Neural crest cell (in vitro differentiated cells): ENCODE measurements at regions not wholly inside any gene's neighbourhood (a gene's known extent, or its start where the extent isn't known, plus 50 kb on each side); places are given as distances from the start of the nearest gene placed in this dataset.
"Not testable (repeated sequence)": the region's sequence is repeated elsewhere in the genome, so short reads cannot be mapped to it uniquely, and the experiment has no call there.

Experiments used
- DNase-seq: peaks from one replicate; pipeline ENCODE4 v3.0.0; 2021; ENCODE audit warnings: low read depth, mixed read lengths, low spot score
- H3K27ac Mint-ChIP-seq: one replicate; pipeline ENCODE4 v1.8.0; 2021; ENCODE audit warnings: mild to moderate bottlenecking, mixed read lengths; ENCODE audit not compliant: unreplicated experiment
- H3K27me3 Mint-ChIP-seq: 2 replicates; pipeline ENCODE4 v1.8.0; 2021; ENCODE audit warnings: low read depth, mild to moderate bottlenecking, mixed read lengths
- H3K36me3 Mint-ChIP-seq: 2 replicates; pipeline ENCODE4 v1.8.0; 2021; ENCODE audit warnings: low read depth, mild to moderate bottlenecking, mixed read lengths
- H3K4me1 Mint-ChIP-seq: 2 replicates; pipeline ENCODE4 v1.8.0; 2021; ENCODE audit warnings: mixed read lengths
- H3K4me3 Mint-ChIP-seq: one replicate; pipeline ENCODE4 v1.8.0; 2021; ENCODE audit warnings: mild to moderate bottlenecking, mixed read lengths
- H3K9me3 Mint-ChIP-seq: 2 replicates; pipeline ENCODE4 v1.8.0; 2021; ENCODE audit warnings: mixed read lengths
- TF ChIP-seq, protein P1 (sequence below): fragments of 200-600 bp; sonication (generic); conservative IDR thresholded peaks from 2 replicates; pipeline ENCODE4 v1.5.0; 2021; ENCODE audit warnings: antibody characterized with exemption, mild to moderate bottlenecking

DNA sequence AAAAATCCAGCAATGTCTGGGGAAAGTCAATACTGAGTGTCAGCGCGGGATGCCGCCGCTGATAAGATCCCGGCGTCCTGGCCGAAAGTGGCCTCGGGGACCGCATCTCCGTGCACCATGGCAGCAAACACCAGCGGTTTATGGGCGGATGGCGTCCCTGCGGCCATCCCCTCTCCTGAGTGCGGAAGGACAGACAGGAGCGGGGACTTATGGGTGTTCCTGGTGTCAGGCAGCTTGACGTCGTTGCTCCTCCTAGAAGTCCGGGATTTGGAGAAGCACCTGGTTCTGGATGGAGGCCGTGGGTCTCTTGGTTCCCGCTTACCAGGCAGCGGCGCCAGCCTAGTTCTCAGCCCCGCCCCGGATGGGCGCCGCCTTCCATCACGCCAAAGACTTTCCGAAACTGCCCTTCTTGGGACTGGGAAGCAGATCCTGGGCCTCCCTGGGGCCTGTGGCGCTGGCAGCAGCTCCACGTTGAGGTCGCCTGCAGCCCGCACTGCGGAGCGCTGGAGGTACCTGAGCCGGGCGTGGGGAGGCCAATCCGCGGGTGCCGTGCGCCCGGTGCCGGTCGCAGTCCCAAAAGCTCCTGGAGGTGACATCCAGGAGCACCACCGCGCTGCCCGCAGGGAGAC is 119.1 kb downstream of the CCDC74A start:
- H3K4me1 Mint-ChIP-seq = peaks cover 7% of the 10 kb centered on the region
- no peaks in the 10 kb centered on the region for H3K36me3 Mint-ChIP-seq
- no peak overlapping the region for H3K4me3 Mint-ChIP-seq
- TF ChIP-seq, protein P1, sequence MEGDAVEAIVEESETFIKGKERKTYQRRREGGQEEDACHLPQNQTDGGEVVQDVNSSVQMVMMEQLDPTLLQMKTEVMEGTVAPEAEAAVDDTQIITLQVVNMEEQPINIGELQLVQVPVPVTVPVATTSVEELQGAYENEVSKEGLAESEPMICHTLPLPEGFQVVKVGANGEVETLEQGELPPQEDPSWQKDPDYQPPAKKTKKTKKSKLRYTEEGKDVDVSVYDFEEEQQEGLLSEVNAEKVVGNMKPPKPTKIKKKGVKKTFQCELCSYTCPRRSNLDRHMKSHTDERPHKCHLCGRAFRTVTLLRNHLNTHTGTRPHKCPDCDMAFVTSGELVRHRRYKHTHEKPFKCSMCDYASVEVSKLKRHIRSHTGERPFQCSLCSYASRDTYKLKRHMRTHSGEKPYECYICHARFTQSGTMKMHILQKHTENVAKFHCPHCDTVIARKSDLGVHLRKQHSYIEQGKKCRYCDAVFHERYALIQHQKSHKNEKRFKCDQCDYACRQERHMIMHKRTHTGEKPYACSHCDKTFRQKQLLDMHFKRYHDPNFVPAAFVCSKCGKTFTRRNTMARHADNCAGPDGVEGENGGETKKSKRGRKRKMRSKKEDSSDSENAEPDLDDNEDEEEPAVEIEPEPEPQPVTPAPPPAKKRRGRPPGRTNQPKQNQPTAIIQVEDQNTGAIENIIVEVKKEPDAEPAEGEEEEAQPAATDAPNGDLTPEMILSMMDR = no peak
- H3K27me3 Mint-ChIP-seq = peaks cover 13% of the 10 kb centered on the region
- peaks cover 4% of the 10 kb centered on the region for H3K9me3 Mint-ChIP-seq
- DNase-seq = no peak
- H3K27ac Mint-ChIP-seq = no peak overlapping the region

DNA sequence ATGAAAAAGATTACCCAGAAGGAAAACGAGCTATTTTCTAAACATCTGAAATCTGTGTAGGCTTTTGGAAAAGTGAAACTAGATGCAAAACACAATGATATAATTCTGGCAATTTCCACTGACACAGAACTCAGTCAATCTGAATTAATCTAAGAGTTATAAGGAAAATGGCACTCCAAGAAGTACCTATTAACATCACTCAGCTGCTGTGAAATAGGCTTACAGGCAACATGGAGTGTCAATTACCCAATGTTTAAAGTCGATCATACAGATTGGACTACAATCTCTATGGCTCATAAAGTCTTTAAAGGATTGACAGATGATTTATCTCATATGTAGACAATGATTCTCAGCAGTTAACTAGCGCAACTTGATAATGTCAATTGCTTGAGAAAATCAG is 120.9 kb downstream of the CCDC74A start:
- not testable (repeated sequence) for H3K9me3 Mint-ChIP-seq, H3K27ac Mint-ChIP-seq, H3K36me3 Mint-ChIP-seq, H3K4me1 Mint-ChIP-seq, H3K4me3 Mint-ChIP-seq, DNase-seq
- peaks cover 14% of the 10 kb centered on the region for H3K27me3 Mint-ChIP-seq

DNA sequence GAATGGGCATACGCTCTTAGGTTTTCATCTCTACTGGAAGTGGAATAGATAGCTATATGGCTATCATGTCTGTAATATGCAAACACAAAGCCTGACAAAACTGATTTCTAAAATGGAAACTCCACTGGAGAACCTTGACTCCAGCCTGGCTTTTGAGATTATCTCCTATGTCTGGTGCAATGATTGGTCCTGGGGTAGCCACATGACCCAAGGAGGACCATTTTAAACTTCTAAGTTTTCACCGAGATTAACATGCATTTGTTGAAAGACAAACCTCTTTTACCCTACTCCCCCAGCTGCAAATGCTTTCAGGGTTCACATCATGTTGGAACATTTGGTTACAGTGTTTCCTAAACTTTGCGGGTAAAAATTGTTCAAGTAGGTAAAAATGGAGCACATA is 124.6 kb downstream of the CCDC74A start:
- not testable (repeated sequence) for H3K4me1 Mint-ChIP-seq, H3K27ac Mint-ChIP-seq, H3K36me3 Mint-ChIP-seq, DNase-seq, H3K9me3 Mint-ChIP-seq, H3K4me3 Mint-ChIP-seq
- peaks cover 24% of the 10 kb centered on the region for H3K27me3 Mint-ChIP-seq

DNA sequence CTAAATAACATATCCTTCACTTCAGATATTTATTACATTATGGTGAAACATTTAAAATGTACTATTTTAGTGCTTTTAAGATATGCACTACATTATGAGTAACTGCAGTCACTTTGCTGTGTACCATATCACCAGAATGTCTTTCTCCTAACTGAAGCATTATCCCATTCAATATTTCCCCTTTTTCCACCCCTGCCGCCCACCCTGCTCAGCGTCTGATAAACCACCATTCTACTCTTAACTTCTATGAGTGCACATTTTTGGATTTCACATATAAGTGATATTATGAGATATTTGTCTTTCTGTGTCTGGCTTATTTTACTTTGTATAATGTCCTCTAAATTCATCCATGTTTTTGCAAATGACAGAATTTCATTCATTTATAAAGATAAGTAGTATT is 126.4 kb downstream of the CCDC74A start:
- H3K27me3 Mint-ChIP-seq = peaks cover 21% of the 10 kb centered on the region
- peak overlapping the region; percentile 71 for H3K27ac Mint-ChIP-seq
- H3K4me1 Mint-ChIP-seq, H3K9me3 Mint-ChIP-seq, DNase-seq, H3K36me3 Mint-ChIP-seq, H3K4me3 Mint-ChIP-seq: not testable (repeated sequence)

DNA sequence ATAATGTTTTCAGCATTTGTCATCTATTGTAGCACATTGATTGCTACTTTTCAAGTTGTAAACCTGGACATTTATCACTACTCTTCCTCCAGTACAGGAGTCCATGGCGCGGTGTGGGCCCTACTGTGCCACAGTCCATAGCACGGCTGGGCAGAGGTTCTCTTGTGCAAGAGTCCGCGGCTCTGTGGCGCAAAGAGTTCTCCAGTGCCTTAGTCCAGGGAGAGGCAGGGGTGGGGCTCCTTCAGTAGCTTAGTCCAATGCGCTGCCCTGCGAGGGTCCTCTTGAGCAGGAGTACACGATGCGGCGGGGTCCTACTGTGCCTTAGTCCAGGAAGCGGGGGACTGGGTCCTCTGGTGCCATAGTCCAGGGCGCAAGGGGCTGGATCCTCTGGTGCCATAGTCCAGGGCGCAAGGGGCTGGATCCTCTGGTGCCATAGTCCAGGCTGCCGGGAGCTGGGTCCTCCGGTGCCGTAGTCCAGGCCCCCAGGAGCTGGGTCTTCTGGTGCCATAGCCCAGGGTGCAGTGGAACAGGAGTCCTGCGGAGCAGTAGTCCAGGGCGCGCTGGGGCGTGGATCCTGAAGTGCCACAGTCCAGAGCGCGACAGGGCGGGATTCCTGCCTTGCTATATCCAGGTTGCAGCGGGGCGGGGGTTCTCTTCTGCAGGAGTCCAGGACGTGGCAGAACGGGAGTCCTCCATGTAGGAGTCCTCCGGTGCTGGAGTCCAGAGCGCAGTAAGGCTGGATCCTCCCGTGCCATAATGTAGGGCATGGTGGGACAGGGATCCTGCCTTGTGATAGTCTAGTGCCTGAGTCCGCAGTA is 129.3 kb downstream of the CCDC74A start:
- Mint-ChIP-seq H3K9me3 (no peaks in the 10 kb centered on the region), H3K27me3 (peaks cover 10% of the 10 kb centered on the region), H3K4me3 (no peak overlapping the region), H3K36me3 (no peaks in the 10 kb centered on the region), H3K27ac (no peak overlapping the region), H3K4me1 (peaks cover 3% of the 10 kb centered on the region)
- DNase-seq = no peak
- TF ChIP-seq, protein P1 = no peak

DNA sequence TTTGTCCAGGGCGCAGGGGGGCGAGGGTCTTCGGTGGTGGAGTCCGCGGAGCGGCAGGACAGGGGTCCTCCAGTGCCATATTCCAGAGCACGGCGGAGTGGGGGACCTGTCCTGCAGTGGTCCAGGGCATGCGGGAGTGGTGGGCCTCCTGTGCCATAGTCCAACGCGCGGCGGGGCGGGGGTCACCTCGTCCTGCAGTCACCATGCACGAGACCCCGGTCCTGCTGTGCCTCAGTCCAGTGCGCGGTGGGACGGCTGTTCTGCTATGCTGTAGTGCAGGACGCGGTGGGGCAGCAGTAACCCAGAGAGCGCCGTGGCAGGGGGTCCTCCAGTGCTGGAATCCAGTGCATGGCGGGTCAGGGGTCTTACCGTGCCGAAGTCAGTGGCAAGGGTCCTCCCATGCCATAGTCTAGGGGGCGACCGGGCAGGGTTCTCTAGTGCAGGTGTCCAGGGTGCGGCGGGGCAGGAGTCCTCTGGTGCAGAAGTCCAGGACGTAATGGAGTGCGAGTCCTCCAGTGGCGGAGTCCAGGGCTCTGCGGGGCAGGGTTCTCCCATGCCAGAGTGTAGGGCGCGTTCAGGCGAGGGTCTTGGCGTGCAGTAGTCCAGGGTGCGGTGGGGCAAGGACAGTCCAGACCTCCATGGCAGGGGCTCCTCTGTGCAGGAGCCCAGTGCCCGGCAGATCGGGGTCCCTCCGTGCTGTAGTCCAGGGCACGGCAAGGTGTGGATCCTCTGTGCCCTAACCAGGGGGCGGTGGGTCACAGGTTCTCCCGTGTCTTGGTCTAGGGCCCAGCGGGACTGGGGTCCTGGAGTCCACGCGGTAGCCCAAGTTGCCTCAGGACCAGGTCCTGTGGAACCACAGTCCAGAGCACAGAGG is 130.4 kb downstream of the CCDC74A start:
- Mint-ChIP-seq H3K27me3 (peaks cover 10% of the 10 kb centered on the region), H3K4me3 (no peak overlapping the region), H3K27ac (no peak overlapping the region), H3K36me3 (no peaks in the 10 kb centered on the region), H3K4me1 (peaks cover 3% of the 10 kb centered on the region), H3K9me3 (no peaks in the 10 kb centered on the region)
- no peak for DNase-seq
- TF ChIP-seq, protein P1 = no peak
